ENCODE measurements at regions not wholly inside any gene's neighbourhood (a gene's known extent, or its start where the extent isn't known, plus 50 kb on each side); places are given as distances from the start of the nearest gene placed in this dataset.

GRCh38 chr3:65168547-65168946 is 480.7 kb upstream of the ADAMTS9 start:
- TF ChIP-seq GATA2 (IDR thresholded peaks at IDR 0.05; ENCODE audit: low read depth, low read length) (no peak), GATA3 (IDR thresholded peaks at IDR 0.05; ENCODE audit: low read depth, low read length) (no peak)
